GM19238 (cell line): ENCODE measurements at regions not wholly inside any gene's neighbourhood (a gene's known extent, or its start where the extent isn't known, plus 50 kb on each side); places are given as distances from the start of the nearest gene placed in this dataset.
"Not testable (repeated sequence)": the region's sequence is repeated elsewhere in the genome, so short reads cannot be mapped to it uniquely, and the experiment has no call there.

ENCODE experiments used
- DNase-seq: peaks from one replicate; pipeline ENCODE4 v3.0.0; 2011; ENCODE audit warnings: low spot score; ENCODE audit not compliant: insufficient read length

GRCh38 chr2:167595839-167596471 is 651.4 kb downstream of the STK39 start:
- DNase-seq, result no peak

GRCh38 chr2:167595021-167595420 is 652.4 kb downstream of the STK39 start:
- no peak for DNase-seq

GRCh38 chr2:167592441-167592840 is 655.0 kb downstream of the STK39 start:
- no peak for DNase-seq

GRCh38 chr2:167582619-167583018 is 664.8 kb downstream of the STK39 start:
- DNase-seq, result no peak

- DNase-seq, result no peak
Measured at GRCh38 chr2:167581961-167582574, 665.3 kb downstream of the STK39 start.

- DNase-seq, result no peak
Measured at GRCh38 chr2:167579826-167580225, 667.6 kb downstream of the STK39 start.

GRCh38 chr2:167575276-167575675 is 672.1 kb downstream of the STK39 start:
- no peak for DNase-seq

- DNase-seq, result no peak
Measured at GRCh38 chr2:167572883-167573619, 674.3 kb downstream of the STK39 start.

GRCh38 chr2:167570370-167570769 is 677.0 kb downstream of the STK39 start:
- DNase-seq, result no peak

- not testable (repeated sequence) for DNase-seq
Measured at GRCh38 chr2:167563885-167564619, 675.8 kb downstream of the XIRP2 start.

GRCh38 chr2:167558272-167558991 is 670.2 kb downstream of the XIRP2 start:
- DNase-seq, result not testable (repeated sequence)

GRCh38 chr2:167555098-167555720 is 666.9 kb downstream of the XIRP2 start:
- no peak for DNase-seq

GRCh38 chr2:167553635-167554034 is 665.4 kb downstream of the XIRP2 start:
- DNase-seq, result no peak

GRCh38 chr2:167551416-167551815 is 663.1 kb downstream of the XIRP2 start:
- no peak for DNase-seq

GRCh38 chr2:167550448-167550847 is 662.2 kb downstream of the XIRP2 start:
- DNase-seq, result no peak

GRCh38 chr2:167548396-167548795 is 660.1 kb downstream of the XIRP2 start:
- DNase-seq, result no peak

- DNase-seq, result no peak
Measured at GRCh38 chr2:167544602-167545001, 656.3 kb downstream of the XIRP2 start.

- DNase-seq, result no peak
Measured at GRCh38 chr2:167543721-167544120, 655.4 kb downstream of the XIRP2 start.

- no peak for DNase-seq
Measured at GRCh38 chr2:167537743-167538142, 649.5 kb downstream of the XIRP2 start.

- DNase-seq, result no peak
Measured at GRCh38 chr2:167534443-167534842, 646.2 kb downstream of the XIRP2 start.

- no peak for DNase-seq
Measured at GRCh38 chr2:167524786-167525185, 636.5 kb downstream of the XIRP2 start.
